ENCODE measurements at regions not wholly inside any gene's neighbourhood (a gene's known extent, or its start where the extent isn't known, plus 50 kb on each side); places are given as distances from the start of the nearest gene placed in this dataset.

GRCh38 chr2:41482659-41483058 is 565.2 kb upstream of the PKDCC start:
- no peak for TF ChIP-seq POLR2A (IDR thresholded peaks at IDR 0.05)
- no peak for TF ChIP-seq CTCF (IDR thresholded peaks at IDR 0.05)

Measured in esophagus squamous epithelium (tissue), 4 donors.